PFSK-1 (cell line): ENCODE measurements at regions not wholly inside any gene's neighbourhood (a gene's known extent, or its start where the extent isn't known, plus 50 kb on each side); places are given as distances from the start of the nearest gene placed in this dataset.

Source experiments
- FOXP2 ChIP-seq: optimal IDR thresholded peaks from 2 replicates; pipeline ENCODE3; 2011; ENCODE audit warnings: borderline replicate concordance, control low read depth, inconsistent platforms; ENCODE audit not compliant: insufficient read depth; ENCODE audit errors: extremely low read length, extremely low read depth
- POLR2AphosphoS5 ChIP-seq: IDR thresholded peaks from 2 replicates; pipeline ENCODE4 v1.6.1; 2012; ENCODE audit warnings: low read depth, mild to moderate bottlenecking, control low read depth, low read length, moderate library complexity
- REST ChIP-seq, 2 experiments: IDR thresholded peaks; 2 replicates each; pipeline versions ENCODE4 v1.6.1 to v1.8.0; 2011 to 2012; ENCODE audit warnings: low read depth in 2 of 2, low read length in 2 of 2, control low read depth in 1 of 2, inconsistent platforms in 1 of 2, mild to moderate bottlenecking in 1 of 2, moderate library complexity in 1 of 2; ENCODE audit not compliant: insufficient read depth in 1 of 2
- SIN3A ChIP-seq: IDR thresholded peaks from 2 replicates; pipeline ENCODE4 v1.6.1; 2012; ENCODE audit warnings: mild to moderate bottlenecking, low read length, moderate library complexity, borderline replicate concordance; ENCODE audit not compliant: insufficient read depth
- TAF1 ChIP-seq: IDR thresholded peaks from 2 replicates; pipeline ENCODE4 v1.6.1; 2012; ENCODE audit warnings: low read length, control low read depth, borderline replicate concordance; ENCODE audit not compliant: insufficient read depth

- TF ChIP-seq FOXP2 (no peak), POLR2AphosphoS5 (no peak), TAF1 (no peak), SIN3A (no peak), REST (IDR thresholded peaks at IDR 0.05; ENCODE audit: insufficient read depth in 1 of 2, low read depth in 2 of 2, low read length in 2 of 2) (no peak)
These were observed 97.0 kb downstream of the MACIR start for GRCh38 chr5:103355579-103355978.

GRCh38 chr5:103354446-103354845, 95.9 kb downstream of the MACIR start:
- TF ChIP-seq TAF1 (no peak), SIN3A (no peak), POLR2AphosphoS5 (no peak), REST (IDR thresholded peaks at IDR 0.05; ENCODE audit: insufficient read depth in 1 of 2, low read depth in 2 of 2, low read length in 2 of 2) (no peak), FOXP2 (no peak)

GRCh38 chr5:103353581-103353980, 95.0 kb downstream of the MACIR start:
- TF ChIP-seq SIN3A: no peak
- no peak for TF ChIP-seq FOXP2
- no peak for TF ChIP-seq POLR2AphosphoS5
- TF ChIP-seq TAF1: no peak
- no peak for TF ChIP-seq REST (IDR thresholded peaks at IDR 0.05; ENCODE audit: insufficient read depth in 1 of 2, low read depth in 2 of 2, low read length in 2 of 2)

GRCh38 chr5:103347716-103348423, 89.3 kb downstream of the MACIR start:
- TF ChIP-seq TAF1 (no peak), REST (IDR thresholded peaks at IDR 0.05; ENCODE audit: insufficient read depth in 1 of 2, low read depth in 2 of 2, low read length in 2 of 2) (no peak), FOXP2 (no peak), SIN3A (no peak), POLR2AphosphoS5 (no peak)
